GM23338 (cell line): ENCODE measurements at regions not wholly inside any gene's neighbourhood (a gene's known extent, or its start where the extent isn't known, plus 50 kb on each side); places are given as distances from the start of the nearest gene placed in this dataset.

ENCODE experiments used
- ATAC-seq: fragments of 200-7000 bp; cut with Tn5 transposase; 3 replicates; pipeline ENCODE4 v1.9.1; 2020
- DNase-seq: peaks from one replicate; pipeline ENCODE4 v3.0.0-alpha.2; 2015; ENCODE audit warnings: low spot score
- H2AFZ ChIP-seq: fragments of 200-600 bp; sonication (generic); 2 replicates; pipeline ENCODE4 v1.8.0; 2016; ENCODE audit warnings: antibody characterized with exemption, mild to moderate bottlenecking, moderate library complexity
- H3F3A ChIP-seq: fragments of 200-600 bp; sonication (generic); replicated peaks from 2 replicates; pipeline ENCODE4 v1.8.0; 2017; ENCODE audit warnings: antibody characterized with exemption, mixed run types, low read depth
- H3K27ac ChIP-seq: fragments of 200-600 bp; sonication (generic); 2 replicates; pipeline ENCODE4 v1.6.1; 2016; ENCODE audit warnings: low read depth
- H3K27me3 ChIP-seq: fragments of 200-600 bp; sonication (generic); 2 replicates; pipeline ENCODE4 v1.8.0; 2016; ENCODE audit warnings: mild to moderate bottlenecking, mixed run types, moderate library complexity; ENCODE audit not compliant: insufficient read depth
- H3K36me3 ChIP-seq: fragments of 200-600 bp; sonication (generic); 2 replicates; pipeline ENCODE4 v1.8.0; 2016; ENCODE audit warnings: mild to moderate bottlenecking; ENCODE audit not compliant: insufficient read depth
- H3K4me1 ChIP-seq: fragments of 200-600 bp; sonication (generic); 2 replicates; pipeline ENCODE4 v1.8.0; 2016; ENCODE audit warnings: mild to moderate bottlenecking, moderate library complexity; ENCODE audit not compliant: insufficient read depth
- H3K4me2 ChIP-seq: fragments of 200-600 bp; sonication (generic); 2 replicates; pipeline ENCODE4 v1.7.1; 2017; ENCODE audit warnings: mixed run types
- H3K4me3 ChIP-seq: fragments of 200-600 bp; sonication (generic); 2 replicates; pipeline ENCODE4 v1.6.1; 2016; ENCODE audit warnings: mixed run types
- H3K79me2 ChIP-seq: fragments of 200-600 bp; sonication (generic); replicated peaks from 2 replicates; pipeline ENCODE4 v1.8.0; 2017; ENCODE audit warnings: mild to moderate bottlenecking; ENCODE audit not compliant: insufficient read depth
- H3K9me2 ChIP-seq: fragments of 200-600 bp; sonication (generic); 2 replicates; pipeline ENCODE4 v1.8.0; 2017; ENCODE audit not compliant: insufficient read depth
- H4K20me1 ChIP-seq: fragments of 200-600 bp; sonication (generic); replicated peaks from 2 replicates; pipeline ENCODE4 v1.8.0; 2017; ENCODE audit warnings: mild to moderate bottlenecking; ENCODE audit not compliant: insufficient read depth
- H3K27ac Mint-ChIP-seq: 2 replicates; pipeline ENCODE4 v1.8.0; 2020; ENCODE audit warnings: inconsistent platforms, mild to moderate bottlenecking, moderate library complexity, mixed read lengths
- H3K27me3 Mint-ChIP-seq: 3 replicates; pipeline ENCODE4 v1.8.0; 2022; ENCODE audit warnings: low read depth, mild to moderate bottlenecking, moderate library complexity, mixed read lengths, inconsistent platforms; ENCODE audit not compliant: insufficient read depth, poor library complexity
- H3K36me3 Mint-ChIP-seq: 3 replicates; pipeline ENCODE4 v1.8.0; 2021; ENCODE audit warnings: low read depth, mild to moderate bottlenecking, inconsistent platforms, moderate library complexity, mixed read lengths
- H3K4me1 Mint-ChIP-seq: 3 replicates; pipeline ENCODE4 v1.8.0; 2020; ENCODE audit warnings: mild to moderate bottlenecking, inconsistent platforms, mixed read lengths
- H3K4me3 Mint-ChIP-seq: 3 replicates; pipeline ENCODE4 v1.8.0; 2021; ENCODE audit warnings: moderate library complexity, mild to moderate bottlenecking, inconsistent platforms, mixed read lengths
- H3K9me3 Mint-ChIP-seq: 3 replicates; pipeline ENCODE4 v1.8.0; 2020; ENCODE audit warnings: moderate library complexity, mild to moderate bottlenecking, inconsistent platforms, mixed read lengths
- CREB1 ChIP-seq: fragments of 250-450 bp; sonication (Bioruptor Pico); IDR thresholded peaks from 2 replicates; pipeline ENCODE4 v1.5.0; 2020; ENCODE audit warnings: low read depth, mild to moderate bottlenecking, moderate library complexity
- EZH2 ChIP-seq: fragments of 200-600 bp; sonication (generic); IDR thresholded peaks from one replicate; pipeline ENCODE4 v1.8.0; 2017; ENCODE audit warnings: antibody characterized with exemption, mild to moderate bottlenecking, low read depth; ENCODE audit not compliant: unreplicated experiment
- EZH2phosphoT487 ChIP-seq: fragments of 200-600 bp; sonication (generic); IDR thresholded peaks from one replicate; pipeline ENCODE4 v1.8.1; 2018; ENCODE audit warnings: antibody characterized with exemption; ENCODE audit not compliant: unreplicated experiment
- JUNB ChIP-seq: IDR thresholded peaks from one replicate; pipeline ENCODE4 v1.6.1; 2016; ENCODE audit warnings: antibody characterized with exemption; ENCODE audit not compliant: unreplicated experiment
- NANOG ChIP-seq: IDR thresholded peaks from 2 replicates; pipeline ENCODE4 v1.6.1; 2016; ENCODE audit warnings: antibody characterized with exemption, borderline replicate concordance
- POLR2AphosphoS5 ChIP-seq: IDR thresholded peaks from 2 replicates; pipeline ENCODE4 v1.6.1; 2016; ENCODE audit warnings: antibody characterized with exemption, low read depth
- ZNF114 ChIP-seq: fragments of 250-450 bp; sonication (Bioruptor Pico); IDR thresholded peaks from 2 replicates; pipeline ENCODE4 v1.5.0; 2020; ENCODE audit warnings: mild to moderate bottlenecking, moderate library complexity
- ZNF331 ChIP-seq: fragments of 250-450 bp; sonication (Bioruptor Pico); IDR thresholded peaks from 2 replicates; pipeline ENCODE4 v1.5.0; 2020; ENCODE audit warnings: low read depth, mild to moderate bottlenecking, moderate library complexity
- ZNF462 ChIP-seq: fragments of 250-450 bp; sonication (Bioruptor Pico); IDR thresholded peaks from 2 replicates; pipeline ENCODE4 v1.5.0; 2020; ENCODE audit warnings: mild to moderate bottlenecking, moderate library complexity
- TF ChIP-seq, protein P1 (sequence below): IDR thresholded peaks from 2 replicates; pipeline ENCODE4 v1.6.1; 2016; ENCODE audit warnings: antibody characterized with exemption
- TF ChIP-seq, protein P2 (sequence below): IDR thresholded peaks from one replicate; pipeline ENCODE4 v1.6.1; 2018; ENCODE audit warnings: antibody characterized with exemption; ENCODE audit not compliant: unreplicated experiment

DNA sequence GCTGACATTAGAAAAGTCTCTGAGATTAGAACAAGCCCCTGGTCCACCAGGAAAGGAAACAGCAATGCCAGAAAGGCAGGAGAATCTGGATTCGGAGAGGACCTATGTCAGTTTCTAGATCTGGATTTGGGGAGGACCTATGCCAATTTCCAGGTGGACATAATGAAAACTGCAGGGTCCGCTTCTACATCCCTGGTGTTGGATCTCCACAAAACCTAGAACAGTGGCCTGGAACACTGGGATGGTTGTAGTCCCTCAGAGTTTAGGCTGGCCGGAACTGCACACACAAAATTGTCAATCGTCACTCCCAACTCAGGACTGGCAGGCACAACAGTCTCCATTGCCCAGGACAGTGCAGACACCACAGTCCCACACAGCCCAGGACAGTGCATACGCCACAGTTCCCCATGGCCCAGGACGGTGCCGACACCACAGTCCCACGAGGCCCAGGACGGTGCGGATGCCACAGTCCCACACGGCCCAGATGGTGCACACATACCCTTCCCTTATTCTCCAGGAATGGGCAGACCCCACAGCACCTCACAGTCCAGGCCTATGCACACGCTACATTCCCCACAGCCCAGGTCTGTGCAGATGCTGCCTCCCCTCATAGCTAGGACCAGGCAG is 341.7 kb downstream of the UQCRFS1 start:
- Mint-ChIP-seq H3K4me3 (no peak overlapping the region), H3K27me3 (peaks cover 3% of the 10 kb centered on the region), H3K27ac (no peak overlapping the region), H3K36me3 (peaks cover 4% of the 10 kb centered on the region; the same call in 1 of the 3 replicates), H3K9me3 (peaks cover 6% of the 10 kb centered on the region), H3K4me1 (peaks cover 2% of the 10 kb centered on the region; the same call in 1 of the 3 replicates)
- no peaks in the 10 kb centered on the region for H3K4me1 ChIP-seq
- H3K36me3 ChIP-seq: no peaks in the 10 kb centered on the region
- H3K4me2 ChIP-seq: no peak overlapping the region
- H3K79me2 ChIP-seq: no peaks in the 10 kb centered on the region
- TF ChIP-seq POLR2AphosphoS5 (no peak), JUNB (no peak), ZNF114 (CRISPR knock-in tag) (no peak), EZH2 (no peak), ZNF331 (CRISPR knock-in tag) (no peak), EZH2phosphoT487 (no peak), CREB1 (CRISPR knock-in tag) (no peak), ZNF462 (no peak), NANOG (no peak)
- TF ChIP-seq, protein P1, sequence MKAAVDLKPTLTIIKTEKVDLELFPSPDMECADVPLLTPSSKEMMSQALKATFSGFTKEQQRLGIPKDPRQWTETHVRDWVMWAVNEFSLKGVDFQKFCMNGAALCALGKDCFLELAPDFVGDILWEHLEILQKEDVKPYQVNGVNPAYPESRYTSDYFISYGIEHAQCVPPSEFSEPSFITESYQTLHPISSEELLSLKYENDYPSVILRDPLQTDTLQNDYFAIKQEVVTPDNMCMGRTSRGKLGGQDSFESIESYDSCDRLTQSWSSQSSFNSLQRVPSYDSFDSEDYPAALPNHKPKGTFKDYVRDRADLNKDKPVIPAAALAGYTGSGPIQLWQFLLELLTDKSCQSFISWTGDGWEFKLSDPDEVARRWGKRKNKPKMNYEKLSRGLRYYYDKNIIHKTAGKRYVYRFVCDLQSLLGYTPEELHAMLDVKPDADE: no peak
- TF ChIP-seq, protein P2, sequence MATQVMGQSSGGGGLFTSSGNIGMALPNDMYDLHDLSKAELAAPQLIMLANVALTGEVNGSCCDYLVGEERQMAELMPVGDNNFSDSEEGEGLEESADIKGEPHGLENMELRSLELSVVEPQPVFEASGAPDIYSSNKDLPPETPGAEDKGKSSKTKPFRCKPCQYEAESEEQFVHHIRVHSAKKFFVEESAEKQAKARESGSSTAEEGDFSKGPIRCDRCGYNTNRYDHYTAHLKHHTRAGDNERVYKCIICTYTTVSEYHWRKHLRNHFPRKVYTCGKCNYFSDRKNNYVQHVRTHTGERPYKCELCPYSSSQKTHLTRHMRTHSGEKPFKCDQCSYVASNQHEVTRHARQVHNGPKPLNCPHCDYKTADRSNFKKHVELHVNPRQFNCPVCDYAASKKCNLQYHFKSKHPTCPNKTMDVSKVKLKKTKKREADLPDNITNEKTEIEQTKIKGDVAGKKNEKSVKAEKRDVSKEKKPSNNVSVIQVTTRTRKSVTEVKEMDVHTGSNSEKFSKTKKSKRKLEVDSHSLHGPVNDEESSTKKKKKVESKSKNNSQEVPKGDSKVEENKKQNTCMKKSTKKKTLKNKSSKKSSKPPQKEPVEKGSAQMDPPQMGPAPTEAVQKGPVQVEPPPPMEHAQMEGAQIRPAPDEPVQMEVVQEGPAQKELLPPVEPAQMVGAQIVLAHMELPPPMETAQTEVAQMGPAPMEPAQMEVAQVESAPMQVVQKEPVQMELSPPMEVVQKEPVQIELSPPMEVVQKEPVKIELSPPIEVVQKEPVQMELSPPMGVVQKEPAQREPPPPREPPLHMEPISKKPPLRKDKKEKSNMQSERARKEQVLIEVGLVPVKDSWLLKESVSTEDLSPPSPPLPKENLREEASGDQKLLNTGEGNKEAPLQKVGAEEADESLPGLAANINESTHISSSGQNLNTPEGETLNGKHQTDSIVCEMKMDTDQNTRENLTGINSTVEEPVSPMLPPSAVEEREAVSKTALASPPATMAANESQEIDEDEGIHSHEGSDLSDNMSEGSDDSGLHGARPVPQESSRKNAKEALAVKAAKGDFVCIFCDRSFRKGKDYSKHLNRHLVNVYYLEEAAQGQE: no peak
- H3K27me3 ChIP-seq: no peaks in the 10 kb centered on the region
- H3K4me3 ChIP-seq: no peak overlapping the region
- 0 out of 2 replicates have a peak, but pooled peaks cover 6% of the 10 kb centered on the region for H3K9me2 ChIP-seq
- ATAC-seq (no peak), DNase-seq (no peak)
- H4K20me1 ChIP-seq: no peaks in the 10 kb centered on the region
- H2AFZ ChIP-seq: no peak overlapping the region
- no peaks in the 10 kb centered on the region for H3F3A ChIP-seq
- no peak overlapping the region for H3K27ac ChIP-seq
